ENCODE measurements at regions not wholly inside any gene's neighbourhood (a gene's known extent, or its start where the extent isn't known, plus 50 kb on each side); places are given as distances from the start of the nearest gene placed in this dataset.

GRCh38 chr11:91163619-91164451 is 941.0 kb upstream of the CHORDC1 start:
- ChIA-PET CTCF (no interaction called here), POLR2A (no interaction called here)
- no peak overlapping the region for H3K4me2 ChIP-seq (replicated peaks; ENCODE audit: low read depth, low read length, poor library complexity, severe bottlenecking)
- intact Hi-C loops (cut with micrococcal nuclease) = no loop called here
- ATAC-seq (ENCODE audit: low read depth) (no peak), DNase-seq (no peak)
- no peaks in the 10 kb centered on the region for H3K36me3 ChIP-seq (replicated peaks in 1 of 2; ENCODE audit: control extremely low read depth in 1 of 2, control insufficient read depth in 1 of 2, extremely low read depth in 1 of 2, insufficient read depth in 2 of 2, low read length in 1 of 2)
- no CpG with 5 or more reads among the region's 2 CpGs for WGBS (ENCODE audit: insufficient coverage)
- Mint-ChIP-seq H3K27ac (no peak overlapping the region), H3K9me3 (ENCODE audit: insufficient read depth) (no peaks in the 10 kb centered on the region), H3K4me3 (no peak overlapping the region), H3K27me3 (no peaks in the 10 kb centered on the region), H3K4me1 (no peaks in the 10 kb centered on the region)
- H3K27me3 ChIP-seq (replicated peaks in 1 of 4; ENCODE audit: control extremely low read depth in 1 of 4, control insufficient read depth in 3 of 4, insufficient read depth in 4 of 4, low read length in 3 of 4) = no peaks in the 10 kb centered on the region
- no peaks in the 10 kb centered on the region for H4K20me1 ChIP-seq (ENCODE audit: control insufficient read depth, insufficient read depth, low read length, poor library complexity, severe bottlenecking)
- TF ChIP-seq EZH2 (IDR thresholded peaks at IDR 0.05; ENCODE audit: borderline replicate concordance, insufficient read depth, low read depth, low read length, poor library complexity, severe bottlenecking) (no peak), CTCF (IDR thresholded peaks at IDR 0.05) (no peak)
- no peaks in the 10 kb centered on the region for H3K4me1 ChIP-seq (ENCODE audit: control insufficient read depth in 2 of 2, insufficient read depth in 2 of 2, low read length in 2 of 2)
- H3K4me3 ChIP-seq (ENCODE audit: control extremely low read depth in 1 of 5, extremely low read depth in 1 of 5, insufficient read depth in 1 of 5, low read depth in 2 of 5, low read length in 4 of 5) = no peak overlapping the region
- no peaks in the 10 kb centered on the region for H3K79me2 ChIP-seq (ENCODE audit: control insufficient read depth, insufficient read depth, low read length)
- H3K9me3 ChIP-seq (ENCODE audit: control extremely low read depth in 1 of 3, control insufficient read depth in 2 of 3, insufficient read depth in 1 of 3, low read length in 2 of 3) = no peaks in the 10 kb centered on the region
- no peak overlapping the region for H3K9ac ChIP-seq (ENCODE audit: low read length)
- H2AFZ ChIP-seq (ENCODE audit: insufficient read depth, low read depth, low read length, poor library complexity, severe bottlenecking) = no peak overlapping the region
- no peak overlapping the region for H3K27ac ChIP-seq (ENCODE audit: low read length in 2 of 2)

GRCh38 chr11:91160661-91161060 is 937.8 kb upstream of the CHORDC1 start:
- Histone ChIP-seq H3K4me1 (ENCODE audit: control insufficient read depth in 2 of 2, insufficient read depth in 2 of 2, low read length in 2 of 2) (no peaks in the 10 kb centered on the region), H3K79me2 (ENCODE audit: control insufficient read depth, insufficient read depth, low read length) (no peaks in the 10 kb centered on the region), H2AFZ (ENCODE audit: insufficient read depth, low read depth, low read length, poor library complexity, severe bottlenecking) (no peak overlapping the region), H3K36me3 (replicated peaks in 1 of 2; ENCODE audit: control extremely low read depth in 1 of 2, control insufficient read depth in 1 of 2, extremely low read depth in 1 of 2, insufficient read depth in 2 of 2, low read length in 1 of 2) (no peaks in the 10 kb centered on the region), H3K27me3 (replicated peaks in 1 of 4; ENCODE audit: control extremely low read depth in 1 of 4, control insufficient read depth in 3 of 4, insufficient read depth in 4 of 4, low read length in 3 of 4) (no peaks in the 10 kb centered on the region), H3K9me3 (ENCODE audit: control extremely low read depth in 1 of 3, control insufficient read depth in 2 of 3, insufficient read depth in 1 of 3, low read length in 2 of 3) (no peaks in the 10 kb centered on the region), H3K4me3 (ENCODE audit: control extremely low read depth in 1 of 5, extremely low read depth in 1 of 5, insufficient read depth in 1 of 5, low read depth in 2 of 5, low read length in 4 of 5) (no peak overlapping the region), H4K20me1 (ENCODE audit: control insufficient read depth, insufficient read depth, low read length, poor library complexity, severe bottlenecking) (no peaks in the 10 kb centered on the region), H3K27ac (ENCODE audit: low read length in 2 of 2) (no peak overlapping the region), H3K4me2 (replicated peaks; ENCODE audit: low read depth, low read length, poor library complexity, severe bottlenecking) (no peak overlapping the region), H3K9ac (ENCODE audit: low read length) (no peak overlapping the region)
- ATAC-seq (ENCODE audit: low read depth) (no peak), DNase-seq (no peak)
- POLR2A ChIA-PET = no interaction called here
- H3K4me1 Mint-ChIP-seq = no peaks in the 10 kb centered on the region
- intact Hi-C loops (cut with micrococcal nuclease) = no loop called here
- no peak overlapping the region for H3K27ac Mint-ChIP-seq
- H3K9me3 Mint-ChIP-seq (ENCODE audit: insufficient read depth) = no peaks in the 10 kb centered on the region
- CTCF ChIA-PET = no interaction called here
- TF ChIP-seq CTCF (IDR thresholded peaks at IDR 0.05) (no peak), EZH2 (IDR thresholded peaks at IDR 0.05; ENCODE audit: borderline replicate concordance, insufficient read depth, low read depth, low read length, poor library complexity, severe bottlenecking) (no peak)
- WGBS (ENCODE audit: insufficient coverage) = no CpG with 5 or more reads among the region's 1 CpG
- H3K27me3 Mint-ChIP-seq = no peaks in the 10 kb centered on the region
- H3K4me3 Mint-ChIP-seq = no peak overlapping the region
